HFF-Myc (cell line): ENCODE measurements at regions not wholly inside any gene's neighbourhood (a gene's known extent, or its start where the extent isn't known, plus 50 kb on each side); places are given as distances from the start of the nearest gene placed in this dataset.
"Not testable (repeated sequence)": the region's sequence is repeated elsewhere in the genome, so short reads cannot be mapped to it uniquely, and the experiment has no call there.

Source experiments
- DNase-seq: peaks from one replicate; pipeline ENCODE4 v3.0.0-alpha.2; 2011; ENCODE audit warnings: low read depth; ENCODE audit errors: extremely low read depth
- H3K4me3 ChIP-seq: replicated peaks from 2 replicates; pipeline ENCODE4 v1.5.1; 2011; ENCODE audit warnings: low read depth, mild to moderate bottlenecking, control low read depth, low read length
- CTCF ChIP-seq: IDR thresholded peaks from 2 replicates; pipeline ENCODE4 v1.5.1; 2012; ENCODE audit warnings: mild to moderate bottlenecking, low read depth, low read length, control low read depth; ENCODE audit errors: missing control alignments

- H3K4me3 ChIP-seq = no peak overlapping the region
- DNase-seq = no peak
- TF ChIP-seq CTCF = no peak
These were observed 267.9 kb downstream of the CDK5RAP2 start for GRCh38 chr9:120312031-120312430.

- no peak overlapping the region for H3K4me3 ChIP-seq
- TF ChIP-seq CTCF = no peak
- no peak for DNase-seq
These were observed 269.9 kb downstream of the CDK5RAP2 start for GRCh38 chr9:120310035-120310434.

- no peak for DNase-seq
- TF ChIP-seq CTCF = no peak
- H3K4me3 ChIP-seq = no peak overlapping the region
These were observed 271.5 kb downstream of the CDK5RAP2 start for GRCh38 chr9:120308495-120308894.

- DNase-seq = no peak
- TF ChIP-seq CTCF = no peak
- H3K4me3 ChIP-seq = no peak overlapping the region
These were observed 272.4 kb downstream of the CDK5RAP2 start for GRCh38 chr9:120307599-120307998.

GRCh38 chr9:120306561-120306960, 273.4 kb downstream of the CDK5RAP2 start:
- no peak overlapping the region for H3K4me3 ChIP-seq
- DNase-seq = no peak
- TF ChIP-seq CTCF = no peak

GRCh38 chr9:120306088-120306487, 273.9 kb downstream of the CDK5RAP2 start:
- TF ChIP-seq CTCF = no peak
- no peak for DNase-seq
- H3K4me3 ChIP-seq = no peak overlapping the region

GRCh38 chr9:120304896-120305295, 275.1 kb downstream of the CDK5RAP2 start:
- not testable (repeated sequence) for DNase-seq, H3K4me3 ChIP-seq

GRCh38 chr9:120303519-120303918, 276.4 kb downstream of the CDK5RAP2 start:
- no peak overlapping the region for H3K4me3 ChIP-seq
- TF ChIP-seq CTCF = no peak
- DNase-seq = no peak
